ENCODE measurements at regions not wholly inside any gene's neighbourhood (a gene's known extent, or its start where the extent isn't known, plus 50 kb on each side); places are given as distances from the start of the nearest gene placed in this dataset.

DNA sequence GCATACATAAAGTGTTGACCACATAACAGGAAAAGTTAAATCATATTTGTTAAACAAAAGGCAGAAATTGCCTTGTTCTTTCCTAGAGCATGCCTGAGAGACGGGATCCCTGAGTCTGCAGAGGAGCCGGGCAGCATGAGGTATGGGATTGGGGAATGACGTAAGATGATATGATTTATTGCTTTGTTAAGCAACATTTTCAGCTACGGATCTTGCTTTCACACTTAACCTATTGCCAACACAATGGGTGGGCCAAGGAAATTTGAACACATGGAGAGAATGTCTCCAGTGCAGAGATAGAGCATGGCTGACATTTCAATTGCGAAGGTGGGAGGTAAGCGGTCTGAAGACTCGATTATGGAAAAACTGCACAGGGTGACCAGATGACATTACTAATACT, 76.7 kb downstream of the EMX2 start:
- TF ChIP-seq, protein P1, sequence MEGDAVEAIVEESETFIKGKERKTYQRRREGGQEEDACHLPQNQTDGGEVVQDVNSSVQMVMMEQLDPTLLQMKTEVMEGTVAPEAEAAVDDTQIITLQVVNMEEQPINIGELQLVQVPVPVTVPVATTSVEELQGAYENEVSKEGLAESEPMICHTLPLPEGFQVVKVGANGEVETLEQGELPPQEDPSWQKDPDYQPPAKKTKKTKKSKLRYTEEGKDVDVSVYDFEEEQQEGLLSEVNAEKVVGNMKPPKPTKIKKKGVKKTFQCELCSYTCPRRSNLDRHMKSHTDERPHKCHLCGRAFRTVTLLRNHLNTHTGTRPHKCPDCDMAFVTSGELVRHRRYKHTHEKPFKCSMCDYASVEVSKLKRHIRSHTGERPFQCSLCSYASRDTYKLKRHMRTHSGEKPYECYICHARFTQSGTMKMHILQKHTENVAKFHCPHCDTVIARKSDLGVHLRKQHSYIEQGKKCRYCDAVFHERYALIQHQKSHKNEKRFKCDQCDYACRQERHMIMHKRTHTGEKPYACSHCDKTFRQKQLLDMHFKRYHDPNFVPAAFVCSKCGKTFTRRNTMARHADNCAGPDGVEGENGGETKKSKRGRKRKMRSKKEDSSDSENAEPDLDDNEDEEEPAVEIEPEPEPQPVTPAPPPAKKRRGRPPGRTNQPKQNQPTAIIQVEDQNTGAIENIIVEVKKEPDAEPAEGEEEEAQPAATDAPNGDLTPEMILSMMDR (IDR thresholded peaks at IDR 0.05) = no peak
- H3K4me3 ChIP-seq = no peak overlapping the region
- intact Hi-C loops (cut with DNase I; ENCODE audit: low total_unique reads) = no loop called here
- H3K36me3 ChIP-seq = no peaks in the 10 kb centered on the region
- H3K27ac ChIP-seq = no peak overlapping the region
- H3K27me3 ChIP-seq = no peaks in the 10 kb centered on the region
- no peaks in the 10 kb centered on the region for H3K4me1 ChIP-seq
- H3K9me3 ChIP-seq = no peaks in the 10 kb centered on the region
- no peak for DNase-seq

DNA sequence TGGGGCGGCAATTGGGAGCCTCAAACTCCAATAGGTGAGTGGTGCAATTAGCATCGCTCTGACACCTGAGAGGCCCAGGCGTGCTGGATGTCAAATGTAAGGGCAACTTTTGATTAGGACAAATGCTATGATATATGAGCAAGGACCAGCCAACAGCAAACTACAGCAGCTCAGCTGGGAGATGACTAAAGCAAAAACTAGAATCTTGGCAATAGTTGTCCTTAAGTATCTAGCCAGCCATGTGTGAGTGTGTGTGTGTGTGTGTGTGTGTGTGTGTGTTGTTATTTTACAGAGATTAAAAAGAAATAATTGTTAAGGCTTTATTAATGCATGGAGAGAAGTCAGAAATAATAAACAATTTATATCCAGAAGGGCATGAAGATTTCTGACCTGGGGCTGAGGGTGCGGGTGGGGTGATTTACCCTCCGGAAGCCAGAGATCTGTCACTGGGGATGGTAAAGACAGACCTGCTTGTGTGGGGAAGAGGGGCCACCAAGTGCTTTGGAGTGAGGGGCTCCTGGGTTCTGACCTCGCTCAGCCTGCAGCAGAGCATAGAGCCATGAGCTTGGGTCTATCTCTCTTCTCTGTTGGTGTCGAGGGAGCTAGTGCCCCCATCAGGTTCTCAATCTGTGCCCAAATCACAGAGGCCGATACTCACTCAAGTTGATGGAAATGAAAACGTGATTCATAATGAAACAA, 77.3 kb downstream of the EMX2 start:
- Histone ChIP-seq H3K9me3 (no peaks in the 10 kb centered on the region), H3K36me3 (no peaks in the 10 kb centered on the region), H3K27me3 (no peaks in the 10 kb centered on the region), H3K4me1 (no peaks in the 10 kb centered on the region), H3K27ac (no peak overlapping the region), H3K4me3 (no peak overlapping the region)
- TF ChIP-seq, protein P1 (IDR thresholded peaks at IDR 0.05) = no peak
- intact Hi-C loops (cut with DNase I; ENCODE audit: low total_unique reads) = no loop called here
- no peak for DNase-seq

DNA sequence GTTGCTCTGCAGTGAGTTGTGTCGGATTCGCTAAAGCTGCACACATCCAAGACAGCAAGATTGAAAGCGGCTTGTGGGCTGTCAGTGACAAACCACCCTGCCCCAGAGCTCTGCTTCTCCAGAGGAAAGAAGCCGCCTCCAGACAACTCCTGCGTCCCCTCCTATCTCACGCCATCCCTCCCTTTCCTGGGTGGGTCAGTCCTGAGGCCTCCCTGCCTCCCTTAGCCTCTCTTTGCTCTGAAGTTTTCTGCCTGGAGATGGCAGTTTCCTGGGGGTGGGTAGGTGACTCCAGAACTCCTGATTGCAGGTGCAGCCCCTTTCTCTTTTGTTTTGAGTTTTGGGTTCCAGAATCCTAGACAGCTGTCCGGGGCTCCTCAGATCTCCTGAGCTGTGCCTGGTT, 78.7 kb downstream of the EMX2 start:
- TF ChIP-seq, protein P1 (IDR thresholded peaks at IDR 0.05) = no peak
- DNase-seq = no peak
- no peak overlapping the region for H3K4me3 ChIP-seq
- H3K36me3 ChIP-seq = no peaks in the 10 kb centered on the region
- intact Hi-C loops (cut with DNase I; ENCODE audit: low total_unique reads) = no loop called here
- no peaks in the 10 kb centered on the region for H3K9me3 ChIP-seq
- no peak overlapping the region for H3K27ac ChIP-seq
- H3K27me3 ChIP-seq = no peaks in the 10 kb centered on the region
- H3K4me1 ChIP-seq = no peaks in the 10 kb centered on the region

DNA sequence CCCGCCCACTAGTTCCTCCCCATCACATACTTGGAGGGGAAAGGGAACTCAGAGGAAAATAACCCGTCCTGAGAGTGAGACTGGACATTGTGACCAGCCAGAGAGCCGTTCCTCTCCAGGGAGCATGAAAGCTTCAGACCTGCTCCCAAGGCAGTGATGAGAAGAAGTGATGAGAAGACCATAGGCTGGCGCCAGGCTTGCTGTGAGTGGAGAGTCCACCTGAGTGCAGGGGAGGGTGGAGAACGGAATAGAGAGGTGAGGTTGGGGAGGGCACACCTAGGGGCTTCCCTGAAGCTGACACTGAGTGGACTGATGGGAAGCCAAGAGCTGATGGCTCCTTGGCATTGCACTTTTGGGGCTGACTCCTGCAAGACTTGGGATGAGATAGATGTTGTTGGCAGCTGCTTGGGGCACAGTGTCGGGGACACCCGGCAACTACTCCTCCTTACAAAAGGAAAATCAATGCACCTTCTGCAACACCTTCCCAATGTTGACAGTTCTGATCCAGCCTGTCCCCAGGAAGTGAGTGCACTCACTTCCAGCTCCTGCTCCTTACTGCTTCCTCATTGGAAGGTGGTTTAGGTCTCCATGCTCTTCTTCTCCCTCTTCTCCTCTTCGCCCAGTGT, 79.4 kb downstream of the EMX2 start:
- Histone ChIP-seq H3K27ac (no peak overlapping the region), H3K9me3 (no peaks in the 10 kb centered on the region), H3K4me3 (no peak overlapping the region), H3K27me3 (no peaks in the 10 kb centered on the region), H3K4me1 (no peaks in the 10 kb centered on the region), H3K36me3 (no peaks in the 10 kb centered on the region)
- intact Hi-C loops (cut with DNase I; ENCODE audit: low total_unique reads) = no loop called here
- no peak for DNase-seq
- TF ChIP-seq, protein P1 (IDR thresholded peaks at IDR 0.05) = no peak

DNA sequence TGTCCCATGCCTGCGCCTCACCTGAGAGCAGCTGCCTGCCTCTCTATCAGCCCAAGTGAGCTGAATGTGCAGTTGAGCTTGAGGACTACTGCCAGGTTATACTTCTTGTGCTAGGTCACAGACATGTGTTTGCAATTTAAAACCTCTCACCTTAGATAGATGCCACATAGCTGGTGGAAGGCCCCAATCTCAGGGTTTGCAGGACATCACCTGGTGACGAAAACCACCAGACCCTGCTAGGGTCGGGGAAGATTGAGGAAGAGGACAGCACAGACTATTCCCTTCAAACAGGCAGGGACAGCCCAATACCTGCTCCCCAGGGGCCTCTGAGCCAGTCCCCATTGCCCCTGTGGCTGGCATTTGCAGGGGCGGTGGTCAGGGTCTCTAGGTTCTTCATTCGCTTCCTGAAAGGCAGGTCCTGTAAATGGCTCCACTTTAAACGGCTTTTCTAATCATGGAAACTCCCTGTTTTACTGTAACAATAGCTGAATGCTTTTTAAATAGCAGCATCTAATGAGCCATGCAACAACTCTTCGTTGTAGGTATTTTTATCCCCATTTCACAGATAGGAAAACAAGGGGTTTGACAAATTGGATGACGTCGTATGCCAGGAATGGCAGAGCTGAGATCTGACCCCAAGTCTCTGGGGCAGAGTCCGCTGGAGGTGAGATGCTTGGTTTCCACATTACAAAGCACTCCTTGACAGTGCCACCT, 80.1 kb downstream of the EMX2 start:
- Histone ChIP-seq H3K36me3 (no peaks in the 10 kb centered on the region), H3K27ac (no peak overlapping the region), H3K4me3 (no peak overlapping the region), H3K27me3 (no peaks in the 10 kb centered on the region), H3K9me3 (no peaks in the 10 kb centered on the region), H3K4me1 (no peaks in the 10 kb centered on the region)
- intact Hi-C loops (cut with DNase I; ENCODE audit: low total_unique reads) = no loop called here
- DNase-seq = no peak
- TF ChIP-seq, protein P1 (IDR thresholded peaks at IDR 0.05) = no peak
